Occipital lobe (tissue), 1 donor: ENCODE measurements at regions not wholly inside any gene's neighbourhood (a gene's known extent, or its start where the extent isn't known, plus 50 kb on each side); places are given as distances from the start of the nearest gene placed in this dataset.
"Not testable (repeated sequence)": the region's sequence is repeated elsewhere in the genome, so short reads cannot be mapped to it uniquely, and the experiment has no call there.

Experiments used
- DNase-seq: peaks from one replicate; lab custom pipeline; 2025; lab: John Stamatoyannopoulos, UW

DNA sequence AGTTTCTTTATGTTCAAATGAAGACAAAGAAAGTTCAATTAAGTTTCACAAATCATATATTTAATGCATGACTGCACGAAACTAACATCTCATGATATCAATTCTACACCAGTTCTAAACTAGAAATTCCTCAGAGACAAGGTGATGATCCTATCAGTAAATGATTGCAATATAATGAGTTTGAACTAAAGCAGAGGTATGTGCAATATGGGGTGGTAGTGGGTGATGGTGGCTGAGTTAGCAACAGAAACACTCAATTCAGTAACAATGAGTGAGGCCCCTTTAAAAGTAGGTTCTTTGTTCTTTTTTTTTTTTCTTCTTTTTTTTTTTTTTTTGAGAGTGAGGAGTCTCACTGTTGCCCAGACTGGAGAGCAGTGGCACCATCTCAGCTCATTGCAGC, 1551.7 kb upstream of the GOT2 start:
- no peak for DNase-seq

GRCh38 chr16:60279061-60279665, 1545.0 kb upstream of the GOT2 start:
- no peak for DNase-seq

GRCh38 chr16:60274431-60275019, 1540.4 kb upstream of the GOT2 start:
- no peak for DNase-seq

DNA sequence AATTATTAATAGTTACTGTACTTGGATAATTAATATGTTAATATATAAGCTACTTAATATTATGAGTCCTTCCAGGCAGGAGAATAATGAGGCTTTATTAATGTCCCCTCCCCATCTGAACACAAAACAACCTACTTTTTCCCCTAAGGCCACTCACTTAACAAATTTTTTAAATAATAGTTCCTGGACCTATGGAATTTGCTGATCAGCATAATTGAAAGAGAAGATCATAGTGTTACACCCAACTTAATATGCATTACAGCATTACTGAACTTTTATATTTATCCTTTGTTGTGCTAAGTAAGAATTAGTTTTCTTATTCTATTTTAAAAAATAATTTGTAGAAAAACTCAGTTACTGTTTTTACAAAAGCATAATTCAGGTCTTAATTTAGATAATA, 1537.7 kb upstream of the GOT2 start:
- DNase-seq = no peak

- DNase-seq = no peak
Measured at GRCh38 chr16:60271025-60271771, 1537.1 kb upstream of the GOT2 start.

DNA sequence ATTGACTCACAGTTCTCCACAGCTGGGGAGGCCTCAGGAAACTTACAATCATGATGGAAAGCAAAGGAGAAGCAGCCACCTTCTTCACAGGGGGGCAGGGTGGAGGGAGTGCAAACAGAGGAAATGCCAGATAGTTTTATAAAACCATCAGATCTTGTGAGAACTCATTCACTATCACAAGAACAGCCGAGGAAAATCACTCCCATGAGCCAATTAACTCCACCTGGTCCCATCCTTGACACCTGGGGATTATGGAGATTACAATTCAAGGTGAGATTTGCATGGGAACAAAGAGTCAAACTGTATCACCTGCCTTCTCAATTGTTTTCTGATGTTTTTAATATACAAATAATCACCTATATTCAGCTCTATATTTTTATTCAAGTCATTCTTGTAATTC, 1527.3 kb upstream of the GOT2 start:
- DNase-seq = no peak

DNA sequence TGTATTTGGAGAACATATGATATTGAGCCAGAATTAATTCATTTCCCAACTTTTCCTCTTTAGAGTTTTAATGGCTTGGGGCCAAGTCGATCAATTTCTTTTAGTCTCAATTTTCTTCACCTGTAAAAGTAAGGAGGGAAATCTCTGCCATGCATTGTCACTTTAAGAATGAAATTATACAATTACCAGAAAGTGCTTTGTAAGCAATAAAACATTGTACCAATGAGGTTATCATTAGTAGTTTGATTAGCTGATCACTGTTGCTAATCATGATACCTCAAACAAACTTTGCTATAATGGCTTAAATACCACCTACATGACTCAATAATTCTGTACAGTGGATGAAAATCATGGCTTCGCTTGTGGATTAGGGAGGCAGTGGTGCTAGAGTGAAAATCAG, 1525.8 kb upstream of the GOT2 start:
- no peak for DNase-seq

DNA sequence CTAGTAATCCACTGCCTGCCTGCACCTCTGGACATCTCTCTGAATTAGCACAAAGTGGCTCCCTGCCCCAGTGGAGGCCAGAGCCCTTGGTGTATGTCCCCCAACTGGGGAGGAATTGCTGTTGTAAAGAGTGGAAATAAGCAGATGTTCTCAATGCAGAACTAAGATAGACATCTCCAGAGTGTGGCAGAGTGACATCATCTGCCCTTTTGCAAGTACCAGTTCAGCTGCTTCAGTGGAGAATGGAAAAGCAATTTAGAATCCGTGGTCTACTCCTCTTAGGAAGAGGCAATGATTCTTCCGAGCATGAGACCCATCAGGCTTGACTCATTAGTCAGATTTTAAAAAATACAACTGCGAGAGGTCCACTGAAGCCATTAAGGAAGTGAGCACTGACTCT, 1512.0 kb upstream of the GOT2 start:
- DNase-seq = no peak

DNA sequence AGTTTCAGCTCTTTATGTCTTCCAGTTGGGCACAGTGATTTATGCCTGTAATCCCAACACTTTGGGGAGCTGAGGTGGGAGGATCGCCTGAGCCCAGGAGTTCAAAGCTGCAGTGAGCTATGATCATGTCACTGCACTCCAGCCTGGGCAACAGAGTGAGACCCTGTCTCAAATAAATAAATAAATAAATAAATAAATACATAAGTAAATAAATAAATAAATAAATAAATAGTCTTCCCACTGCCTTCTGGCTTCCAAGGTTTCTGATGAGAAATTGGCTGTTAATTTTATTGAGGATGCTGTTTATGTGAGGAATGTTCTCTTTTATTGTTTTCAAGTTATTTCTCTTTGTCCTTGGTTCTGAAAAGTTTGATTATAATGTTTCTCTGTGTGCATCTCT, 1507.6 kb upstream of the GOT2 start:
- DNase-seq = no peak

GRCh38 chr16:60230666-60231065, 1496.5 kb upstream of the GOT2 start:
- no peak for DNase-seq

GRCh38 chr16:60225541-60225940, 1491.4 kb upstream of the GOT2 start:
- DNase-seq = no peak

DNA sequence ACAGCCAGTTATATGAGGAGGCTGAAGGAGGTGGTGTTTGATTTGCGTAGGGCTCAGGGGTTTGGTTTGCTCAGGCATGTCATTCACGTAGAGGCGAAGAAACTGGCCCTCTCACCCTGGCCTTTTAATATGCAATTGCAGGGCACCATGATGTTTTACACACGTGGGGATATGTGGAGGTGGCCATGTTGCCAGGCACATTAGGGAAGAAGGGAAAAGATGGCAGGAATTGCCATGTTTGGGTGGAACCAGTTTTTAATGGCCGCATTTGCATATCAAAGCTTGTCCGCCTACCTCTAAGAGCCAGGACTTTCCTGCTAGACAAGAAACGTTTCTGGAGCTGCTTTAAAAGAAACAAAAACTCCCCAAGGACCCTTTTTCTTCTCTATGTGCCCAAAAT, 1483.7 kb upstream of the GOT2 start:
- DNase-seq = no peak

DNA sequence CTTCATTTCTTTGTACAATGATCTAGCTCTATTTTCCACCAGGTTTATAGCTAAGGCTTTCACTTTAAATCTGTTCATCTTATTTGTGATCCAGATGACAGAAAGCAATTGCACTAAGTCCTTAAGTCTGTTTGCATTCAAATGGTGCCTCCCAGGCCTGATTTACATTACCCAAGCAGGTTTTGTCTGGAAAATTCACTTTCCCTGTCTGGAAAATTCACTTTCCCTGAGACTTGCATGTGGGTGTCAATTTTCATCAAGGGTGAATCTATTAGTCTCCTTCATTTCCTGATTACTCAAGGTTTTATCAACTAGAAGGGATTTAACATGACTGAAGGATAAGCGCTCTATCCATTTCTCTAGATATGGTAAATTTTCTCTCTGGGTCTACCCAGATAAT, 1480.2 kb upstream of the GOT2 start:
- DNase-seq = no peak

GRCh38 chr16:60206516-60206915, 1472.4 kb upstream of the GOT2 start:
- no peak for DNase-seq

- DNase-seq = no peak
Measured at GRCh38 chr16:60204181-60204580, 1470.1 kb upstream of the GOT2 start.

GRCh38 chr16:60203525-60204124, 1469.5 kb upstream of the GOT2 start:
- no peak for DNase-seq

DNA sequence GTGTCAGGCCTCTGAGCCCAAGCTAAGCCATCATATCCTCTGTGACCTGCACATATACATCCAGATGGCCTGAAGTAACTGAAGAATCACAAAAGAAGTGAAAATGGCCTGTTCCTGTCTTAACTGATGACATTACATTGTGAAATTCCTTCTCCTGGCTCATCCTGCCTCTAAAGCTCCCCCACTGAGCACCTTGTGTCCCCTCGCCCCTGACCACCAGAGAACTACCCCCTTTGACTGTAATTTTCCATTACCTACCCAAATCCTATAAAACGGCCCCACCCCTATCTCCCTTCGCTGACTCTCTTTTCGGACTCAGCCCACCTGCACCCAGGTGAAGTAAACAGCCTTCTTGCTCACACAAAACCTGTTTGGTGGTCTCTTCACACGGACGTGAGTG, 1466.6 kb upstream of the GOT2 start:
- not testable (repeated sequence) for DNase-seq

DNA sequence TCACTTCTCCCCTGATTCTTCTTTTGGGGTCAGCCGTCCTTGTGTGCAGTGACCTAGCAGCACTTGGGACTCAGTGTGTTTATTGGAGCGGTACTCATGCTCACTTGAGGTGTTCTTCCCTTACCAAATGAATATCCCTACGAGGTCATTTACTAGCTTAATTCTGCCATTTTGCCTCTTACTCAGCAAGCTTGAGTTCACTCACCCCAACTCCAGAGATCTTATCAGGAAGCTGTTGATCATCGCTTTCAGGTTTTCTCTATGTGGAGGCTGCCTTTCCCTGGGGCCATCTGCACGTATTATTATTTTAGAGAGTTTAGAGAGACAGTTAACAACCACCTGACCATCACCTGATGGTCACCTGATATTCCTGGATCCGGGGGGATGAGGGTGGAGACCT, 1466.0 kb upstream of the GOT2 start:
- no peak for DNase-seq

DNA sequence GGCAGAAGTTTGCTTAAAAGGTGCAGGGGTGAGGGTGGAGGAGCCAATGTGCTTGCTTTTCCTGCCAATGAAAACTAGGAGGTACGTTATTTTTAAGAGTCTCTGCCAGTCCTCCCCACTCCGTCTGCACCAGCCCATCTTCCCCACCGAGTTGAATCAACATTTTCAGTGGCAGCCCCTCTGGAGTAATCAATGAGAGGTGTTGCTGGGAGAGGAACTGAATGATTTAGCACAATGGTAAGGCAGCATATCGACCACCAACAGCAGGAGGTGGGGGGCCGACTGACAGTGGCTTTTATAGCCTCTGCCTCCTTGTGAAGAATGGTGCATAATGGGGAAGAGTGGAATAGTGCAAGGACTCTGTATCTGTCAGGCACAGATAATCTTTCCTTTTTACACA, 1465.0 kb upstream of the GOT2 start:
- DNase-seq = no peak

- no peak for DNase-seq
Measured at GRCh38 chr16:60181536-60181935, 1447.4 kb upstream of the GOT2 start.

- no peak for DNase-seq
Measured at GRCh38 chr16:60180609-60181008, 1446.5 kb upstream of the GOT2 start.

DNA sequence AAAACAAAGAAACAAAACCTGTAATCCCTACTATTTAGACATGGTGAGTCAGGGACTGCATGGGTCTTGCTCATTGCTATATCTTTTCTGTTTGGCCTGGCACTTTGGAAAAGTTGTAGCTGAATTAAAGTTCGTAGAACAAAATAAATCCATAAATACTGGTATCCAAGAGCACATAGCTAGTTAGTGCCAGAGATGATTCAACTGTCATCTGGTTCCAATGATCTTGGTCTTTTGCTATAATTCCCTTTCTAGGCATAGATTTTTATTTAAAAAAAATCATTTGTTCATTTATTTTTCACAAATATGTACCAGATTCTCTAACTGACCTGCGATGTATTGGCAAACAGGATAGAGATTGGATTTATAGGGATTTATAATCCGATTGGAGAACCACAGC, 1436.1 kb upstream of the GOT2 start:
- no peak for DNase-seq

- no peak for DNase-seq
Measured at GRCh38 chr16:60166111-60166510, 1432.0 kb upstream of the GOT2 start.
